H1 (cell line): ENCODE measurements at regions not wholly inside any gene's neighbourhood (a gene's known extent, or its start where the extent isn't known, plus 50 kb on each side); places are given as distances from the start of the nearest gene placed in this dataset.

Source experiments
- CTCF ChIA-PET: fragments of 300-600 bp; sonication (Branson Sonifier 250); formaldehyde crosslinking; loops from one replicate; lab custom pipeline; 2021; ENCODE audit not compliant: partially characterized antibody; lab: Charles Lee
- POLR2A ChIA-PET: fragments of 300-600 bp; sonication (Branson Sonifier 250); formaldehyde crosslinking; loops from one replicate; lab custom pipeline; 2021; ENCODE audit warnings: inconsistent platforms; ENCODE audit not compliant: partially characterized antibody; lab: Charles Lee
- DNase-seq, 2 experiments: peaks; one replicate each; pipeline versions ENCODE4 v3.0.0 to v3.0.0-alpha.2; 2010 to 2022; ENCODE audit warnings: low spot score in 2 of 2, low read depth in 1 of 2, mixed read lengths in 1 of 2
- FAIRE-seq: peaks from 2 replicates; lab custom pipeline; 2011; peaks lifted over from hg19 to GRCh38; lab: Jason Lieb, UNC
- H2AFZ ChIP-seq: 2 replicates; pipeline ENCODE4 v1.8.1; 2012; ENCODE audit warnings: low read length, inconsistent platforms
- H2AK5ac ChIP-seq: 2 replicates; pipeline ENCODE4 v1.6.1; 2013; ENCODE audit warnings: low read depth, low read length
- H2BK120ac ChIP-seq: replicated peaks from 2 replicates; pipeline ENCODE3; 2013; ENCODE audit warnings: low read depth, low read length, inconsistent platforms
- H2BK12ac ChIP-seq: 2 replicates; pipeline ENCODE4 v1.6.1; 2013; ENCODE audit warnings: low read depth, low read length
- H2BK15ac ChIP-seq: 2 replicates; pipeline ENCODE4 v1.6.1; 2013; ENCODE audit warnings: low read length
- H2BK20ac ChIP-seq: 2 replicates; pipeline ENCODE4 v1.6.1; 2013; ENCODE audit warnings: low read length
- H2BK5ac ChIP-seq: 2 replicates; pipeline ENCODE4 v1.6.1; 2013; ENCODE audit warnings: low read depth, low read length
- H3K14ac ChIP-seq: 2 replicates; pipeline ENCODE4 v1.6.1; 2013; ENCODE audit warnings: inconsistent platforms; ENCODE audit not compliant: insufficient read length
- H3K18ac ChIP-seq: 2 replicates; pipeline ENCODE4 v1.6.1; 2013; ENCODE audit warnings: low read length; ENCODE audit errors: extremely low read depth
- H3K23ac ChIP-seq: 2 replicates; pipeline ENCODE4 v1.6.1; 2013; ENCODE audit warnings: inconsistent platforms; ENCODE audit not compliant: insufficient read length
- H3K23me2 ChIP-seq: 2 replicates; pipeline ENCODE4 v1.6.1; 2013; ENCODE audit warnings: low read depth, low read length
- H3K27ac ChIP-seq: 2 replicates; pipeline ENCODE4 v1.6.1; 2011; ENCODE audit warnings: low read depth, low read length, inconsistent platforms
- H3K27me3 ChIP-seq, 4 experiments: replicated peaks in 1 of 4; 1 replicate in 1 of 4; 2 replicates in 3 of 4; pipeline versions ENCODE4 v1.6.1 to v1.8.1; 2011 to 2013; ENCODE audit warnings: low read length in 3 of 4, mild to moderate bottlenecking in 3 of 4, inconsistent platforms in 2 of 4, mixed read lengths in 2 of 4, moderate library complexity in 1 of 4; ENCODE audit not compliant: control insufficient read depth in 3 of 4, insufficient read depth in 3 of 4; ENCODE audit errors: extremely low read depth in 1 of 4
- H3K36me3 ChIP-seq, 4 experiments: 2 replicates each; pipeline versions ENCODE4 v1.6.1 to v1.8.1; 2011 to 2013; ENCODE audit warnings: mild to moderate bottlenecking in 4 of 4, low read length in 3 of 4, moderate library complexity in 2 of 4, control low read depth in 1 of 4, inconsistent platforms in 1 of 4; ENCODE audit not compliant: insufficient read depth in 4 of 4, control insufficient read depth in 2 of 4
- H3K4ac ChIP-seq: replicated peaks from 2 replicates; pipeline ENCODE3; 2013; ENCODE audit warnings: low read length, low read depth, mixed read lengths, inconsistent platforms; ENCODE audit not compliant: insufficient read length
- H3K4me1 ChIP-seq, 4 experiments: replicated peaks in 1 of 4; 1 replicate in 1 of 4; 2 replicates in 3 of 4; pipeline versions ENCODE4 v1.6.1 to v1.8.1; 2011 to 2013; ENCODE audit warnings: low read length in 3 of 4, inconsistent platforms in 2 of 4, mixed read lengths in 1 of 4; ENCODE audit not compliant: insufficient read depth in 4 of 4, control insufficient read depth in 3 of 4
- H3K4me2 ChIP-seq, 2 experiments: 2 replicates each; pipeline versions ENCODE4 v1.6.1 to v1.8.1; 2011 to 2013; ENCODE audit warnings: low read depth in 2 of 2, low read length in 2 of 2, control low read depth in 1 of 2, inconsistent platforms in 1 of 2, mild to moderate bottlenecking in 1 of 2; ENCODE audit not compliant: insufficient read depth in 1 of 2
- H3K4me3 ChIP-seq, 4 experiments: fragments of 200-600, 300-600 bp in 1 of 4; sonication (generic), shearing (Covaris generic), sonication (Bioruptor Twin) in 1 of 4; 2 replicates each; pipeline versions ENCODE4 v1.5.1 to v1.8.1; 2011 to 2016; ENCODE audit warnings: low read length in 4 of 4, low read depth in 3 of 4, control low read depth in 2 of 4, inconsistent platforms in 2 of 4, mild to moderate bottlenecking in 2 of 4, mixed read lengths in 1 of 4, moderate library complexity in 1 of 4; ENCODE audit not compliant: insufficient read depth in 2 of 4; ENCODE audit errors: extremely low read depth in 1 of 4
- H3K56ac ChIP-seq: replicated peaks from 2 replicates; pipeline ENCODE3; 2013; ENCODE audit warnings: low read depth, mild to moderate bottlenecking, mixed read lengths, low read length, inconsistent platforms; ENCODE audit not compliant: insufficient read length
- H3K79me1 ChIP-seq: 2 replicates; pipeline ENCODE4 v1.6.1; 2013; ENCODE audit warnings: low read depth, low read length, control low read depth
- H3K79me2 ChIP-seq, 2 experiments: 2 replicates each; pipeline versions ENCODE4 v1.6.1 to v1.8.1; 2012 to 2013; ENCODE audit warnings: low read length in 2 of 2, mild to moderate bottlenecking in 2 of 2, inconsistent platforms in 1 of 2; ENCODE audit not compliant: insufficient read depth in 2 of 2, control insufficient read depth in 1 of 2
- H3K9ac ChIP-seq, 4 experiments: replicated peaks in 1 of 4; 1 replicate in 1 of 4; 2 replicates in 3 of 4; pipeline versions ENCODE4 v1.6.1 to v1.8.1; 2011 to 2013; ENCODE audit warnings: low read depth in 3 of 4, low read length in 3 of 4, control low read depth in 2 of 4, mild to moderate bottlenecking in 2 of 4, moderate library complexity in 2 of 4, inconsistent platforms in 1 of 4; ENCODE audit errors: extremely low read depth in 1 of 4
- H3K9me3 ChIP-seq, 2 experiments: 2 replicates each; pipeline versions ENCODE4 v1.6.1 to v1.8.1; 2012 to 2013; ENCODE audit warnings: mild to moderate bottlenecking in 2 of 2, moderate library complexity in 2 of 2, control low read depth in 1 of 2, inconsistent platforms in 1 of 2, low read depth in 1 of 2, low read length in 1 of 2, mixed read lengths in 1 of 2; ENCODE audit not compliant: insufficient read depth in 2 of 2
- H4K20me1 ChIP-seq, 2 experiments: replicated peaks in 1 of 2; 2 replicates each; pipeline versions ENCODE3 to v1.8.1; 2011 to 2013; ENCODE audit warnings: inconsistent platforms in 2 of 2, low read length in 2 of 2, mild to moderate bottlenecking in 1 of 2; ENCODE audit not compliant: insufficient read depth in 2 of 2, control insufficient read depth in 1 of 2
- H4K5ac ChIP-seq: 2 replicates; pipeline ENCODE4 v1.6.1; 2013; ENCODE audit warnings: low read length, low read depth, mixed read lengths, inconsistent platforms; ENCODE audit not compliant: insufficient read length
- H4K8ac ChIP-seq: 2 replicates; pipeline ENCODE4 v1.8.0; 2013; ENCODE audit warnings: mild to moderate bottlenecking, moderate library complexity, low read length, inconsistent platforms; ENCODE audit not compliant: insufficient read depth; ENCODE audit errors: extremely low read depth
- H4K91ac ChIP-seq: replicated peaks from 2 replicates; pipeline ENCODE3; 2013; ENCODE audit warnings: low read length, mixed read lengths, inconsistent platforms; ENCODE audit not compliant: insufficient read length
- BCL11A ChIP-seq, 2 experiments: IDR thresholded peaks; one replicate each; pipeline ENCODE4 v1.6.1; 2011; ENCODE audit warnings: low read depth in 2 of 2, low read length in 2 of 2, mild to moderate bottlenecking in 2 of 2
- CBX5 ChIP-seq: fragments of 300-800, 300-1000 bp; sonication (generic); IDR thresholded peaks from 2 replicates; pipeline ENCODE4 v1.7.1; 2016; ENCODE audit warnings: antibody characterized with exemption, low read length, low read depth
- GTF2F1 ChIP-seq: IDR thresholded peaks from 2 replicates; pipeline ENCODE4 v1.6.1; 2012; ENCODE audit warnings: low read depth, low read length, improper control_type of control experiment, borderline replicate concordance
- HDAC6 ChIP-seq: IDR thresholded peaks from one replicate; pipeline ENCODE4 v1.7.1; 2012; ENCODE audit warnings: low read depth, mild to moderate bottlenecking, inconsistent platforms, low read length, moderate library complexity
- SIRT6 ChIP-seq: IDR thresholded peaks from one replicate; pipeline ENCODE4 v1.7.1; 2012; ENCODE audit warnings: low read length, inconsistent platforms
- SIX5 ChIP-seq: IDR thresholded peaks from 2 replicates; pipeline ENCODE4 v1.6.1; 2011; ENCODE audit warnings: mild to moderate bottlenecking, low read depth, low read length
- TEAD4 ChIP-seq: IDR thresholded peaks from 2 replicates; pipeline ENCODE4 v1.6.1; 2012; ENCODE audit warnings: low read depth, low read length, inconsistent platforms, mixed read lengths
- WGBS, 2 experiments: shearing (Covaris generic) in 1 of 2; methylation state at CpG; one replicate each; pipeline versions ENCODE4 v1.1.6 to v1.1.7; 2013 to 2015; ENCODE audit warnings: low lambda C conversion rate in 2 of 2, mixed read lengths in 2 of 2, inconsistent platforms in 1 of 2, low coverage in 1 of 2, missing lambda C conversion rate in 1 of 2; ENCODE audit not compliant: insufficient replicate concordance in 2 of 2, insufficient coverage in 1 of 2, insufficient read length in 1 of 2; ENCODE audit errors: extremely low coverage in 1 of 2, missing lambda C conversion rate in 1 of 2; 5-methylcytosine and 5-hydroxymethylcytosine counted together
- TF ChIP-seq, protein P1 (sequence below): IDR thresholded peaks from 2 replicates; pipeline ENCODE4 v1.6.1; 2012; ENCODE audit warnings: inconsistent platforms

DNA sequence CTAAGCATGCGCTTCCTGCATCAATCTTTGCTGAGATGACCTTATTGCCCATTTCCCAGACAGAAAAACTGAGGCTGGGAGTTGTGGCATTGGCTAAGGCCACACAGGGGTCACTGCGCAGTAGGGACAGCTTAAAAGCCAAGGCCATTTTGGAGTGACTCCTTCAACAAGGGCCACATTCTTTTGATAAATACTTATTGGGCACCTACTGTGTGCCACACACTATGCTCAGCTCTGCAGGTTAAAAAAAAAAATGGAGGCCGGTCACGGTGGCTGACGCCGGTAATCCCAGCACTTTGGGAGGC lies 108.6 kb downstream of the CEBPB start:
- DNase-seq, result no peak
- Histone ChIP-seq H3K27ac (no peak overlapping the region), H2BK20ac (no peak overlapping the region), H3K4me3 (no peak overlapping the region), H4K20me1 (no peaks in the 10 kb centered on the region), H2BK5ac (no peak overlapping the region)
- CTCF ChIA-PET, result no interaction called here
- no peak for TF ChIP-seq HDAC6
- no peak for TF ChIP-seq TEAD4
- TF ChIP-seq SIRT6, result no peak
- TF ChIP-seq, protein P1, sequence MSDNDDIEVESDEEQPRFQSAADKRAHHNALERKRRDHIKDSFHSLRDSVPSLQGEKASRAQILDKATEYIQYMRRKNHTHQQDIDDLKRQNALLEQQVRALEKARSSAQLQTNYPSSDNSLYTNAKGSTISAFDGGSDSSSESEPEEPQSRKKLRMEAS, result no peak
- TF ChIP-seq BCL11A (IDR thresholded peaks at IDR 0.05; ENCODE audit: low read depth in 2 of 2, low read length in 2 of 2), result no peak
- TF ChIP-seq GTF2F1, result no peak
- no peak for TF ChIP-seq CBX5
- TF ChIP-seq SIX5, result no peak
- TF ChIP-seq, all 59 proteins: peak for 0
- Histone ChIP-seq H3K18ac (no peak overlapping the region), H2AK5ac (no peak overlapping the region), H3K36me3 (no peaks in the 10 kb centered on the region), H2BK15ac (no peak overlapping the region), H2BK120ac (no peak overlapping the region), H3K27me3 (no peaks in the 10 kb centered on the region), H3K9me3 (no peaks in the 10 kb centered on the region), H3K4ac (no peak overlapping the region), H3K14ac (no peak overlapping the region), H3K79me1 (no peaks in the 10 kb centered on the region), H3K79me2 (no peaks in the 10 kb centered on the region), H3K23ac (no peak overlapping the region), H3K56ac (no peak overlapping the region), H3K23me2 (peaks cover 7% of the 10 kb centered on the region; the same call in 1 of the 2 replicates), H4K5ac (no peak overlapping the region), H3K4me1 (no peaks in the 10 kb centered on the region), H3K4me2 (no peak overlapping the region), H3K9ac (no peak overlapping the region), H4K8ac (no peak overlapping the region), H2AFZ (no peak overlapping the region), H4K91ac (no peak overlapping the region), H2BK12ac (no peak overlapping the region)
- POLR2A ChIA-PET, result no interaction called here
- no peak for FAIRE-seq
- WGBS, 2 experiments, result 98% methylated on average over 6 of the region's 6 CpGs; no CpG with 5 or more reads in 1 of the 2 experiments
